Endothelial cell of umbilical vein (primary cell): ENCODE measurements at regions not wholly inside any gene's neighbourhood (a gene's known extent, or its start where the extent isn't known, plus 50 kb on each side); places are given as distances from the start of the nearest gene placed in this dataset.

Experiments
- EZH2 ChIP-seq: IDR thresholded peaks from 2 replicates; pipeline ENCODE4 v1.6.1; 2012; ENCODE audit warnings: borderline replicate concordance, low read depth, mild to moderate bottlenecking, moderate library complexity, low read length, inconsistent platforms; ENCODE audit not compliant: severe bottlenecking
- FOS ChIP-seq: IDR thresholded peaks from 2 replicates; pipeline ENCODE4 v1.6.1; 2011; ENCODE audit warnings: mild to moderate bottlenecking, low read length, moderate library complexity, borderline replicate concordance; ENCODE audit not compliant: insufficient read depth
- GATA2 ChIP-seq: IDR thresholded peaks from 2 replicates; pipeline ENCODE4 v1.7.0; 2011; ENCODE audit warnings: low read depth, mild to moderate bottlenecking, moderate library complexity, mixed read lengths, low read length; ENCODE audit not compliant: insufficient read length, insufficient read depth
- JUN ChIP-seq: IDR thresholded peaks from 2 replicates; pipeline ENCODE4 v1.6.1; 2011; ENCODE audit warnings: borderline replicate concordance, low read depth; ENCODE audit not compliant: insufficient read length, insufficient read depth
- MYC ChIP-seq: IDR thresholded peaks from one replicate; pipeline ENCODE4 v1.6.1; 2011; ENCODE audit warnings: mild to moderate bottlenecking, low read depth, low read length
- POLR2A ChIP-seq: IDR thresholded peaks from 2 replicates; pipeline ENCODE4 v1.6.1; 2012; ENCODE audit warnings: low read depth, mild to moderate bottlenecking, control low read depth, low read length
- POLR2AphosphoS5 ChIP-seq: IDR thresholded peaks from 2 replicates; pipeline ENCODE4 v1.6.1; 2012; ENCODE audit warnings: low read depth, mild to moderate bottlenecking, control low read depth, low read length, moderate library complexity; ENCODE audit not compliant: insufficient read depth
- TF ChIP-seq, protein P1 (sequence below), 2 donors: IDR thresholded peaks; 1 replicate in 1 of 2; 2 replicates in 1 of 2; pipeline ENCODE4 v1.5.1; 2011; ENCODE audit warnings: low read length in 2 of 2, mild to moderate bottlenecking in 2 of 2, moderate library complexity in 2 of 2, control low read depth in 1 of 2, inconsistent platforms in 1 of 2, low read depth in 1 of 2; ENCODE audit not compliant: insufficient read depth in 1 of 2; ENCODE audit errors: extremely low read depth in 1 of 2
- TF ChIP-seq, protein P2 (sequence below): IDR thresholded peaks from 2 replicates; pipeline ENCODE4 v1.6.1; 2011; ENCODE audit not compliant: insufficient read depth, insufficient read length

DNA sequence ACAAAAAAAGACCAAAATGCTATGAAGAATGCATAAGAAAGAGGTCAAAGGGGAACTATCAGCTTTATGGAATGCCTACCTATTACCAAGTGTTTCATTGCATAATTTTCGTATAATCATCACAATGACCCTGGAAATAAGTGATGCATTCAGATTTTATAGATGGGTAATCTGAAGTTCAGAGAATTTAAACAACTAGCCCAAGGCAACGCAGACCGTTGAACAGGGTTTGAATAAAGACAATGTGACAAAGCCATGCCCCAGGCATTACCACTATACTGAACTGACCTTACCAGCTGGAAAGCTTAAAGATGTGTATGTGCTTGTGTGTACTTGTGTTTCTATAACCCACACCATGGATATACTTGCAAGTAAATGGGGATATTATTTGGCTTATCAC, 827.6 kb upstream of the ADGRL2 start:
- TF ChIP-seq, protein P1, sequence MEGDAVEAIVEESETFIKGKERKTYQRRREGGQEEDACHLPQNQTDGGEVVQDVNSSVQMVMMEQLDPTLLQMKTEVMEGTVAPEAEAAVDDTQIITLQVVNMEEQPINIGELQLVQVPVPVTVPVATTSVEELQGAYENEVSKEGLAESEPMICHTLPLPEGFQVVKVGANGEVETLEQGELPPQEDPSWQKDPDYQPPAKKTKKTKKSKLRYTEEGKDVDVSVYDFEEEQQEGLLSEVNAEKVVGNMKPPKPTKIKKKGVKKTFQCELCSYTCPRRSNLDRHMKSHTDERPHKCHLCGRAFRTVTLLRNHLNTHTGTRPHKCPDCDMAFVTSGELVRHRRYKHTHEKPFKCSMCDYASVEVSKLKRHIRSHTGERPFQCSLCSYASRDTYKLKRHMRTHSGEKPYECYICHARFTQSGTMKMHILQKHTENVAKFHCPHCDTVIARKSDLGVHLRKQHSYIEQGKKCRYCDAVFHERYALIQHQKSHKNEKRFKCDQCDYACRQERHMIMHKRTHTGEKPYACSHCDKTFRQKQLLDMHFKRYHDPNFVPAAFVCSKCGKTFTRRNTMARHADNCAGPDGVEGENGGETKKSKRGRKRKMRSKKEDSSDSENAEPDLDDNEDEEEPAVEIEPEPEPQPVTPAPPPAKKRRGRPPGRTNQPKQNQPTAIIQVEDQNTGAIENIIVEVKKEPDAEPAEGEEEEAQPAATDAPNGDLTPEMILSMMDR (IDR thresholded peaks at IDR 0.05; ENCODE audit: extremely low read depth in 1 of 2, insufficient read depth in 1 of 2, low read depth in 1 of 2, low read length in 2 of 2), result no peak
- TF ChIP-seq POLR2A, result no peak
- TF ChIP-seq EZH2, result no peak
- TF ChIP-seq, protein P2, sequence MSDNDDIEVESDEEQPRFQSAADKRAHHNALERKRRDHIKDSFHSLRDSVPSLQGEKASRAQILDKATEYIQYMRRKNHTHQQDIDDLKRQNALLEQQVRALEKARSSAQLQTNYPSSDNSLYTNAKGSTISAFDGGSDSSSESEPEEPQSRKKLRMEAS, result no peak
- TF ChIP-seq JUN, result no peak
- no peak for TF ChIP-seq POLR2AphosphoS5
- TF ChIP-seq FOS, result no peak
- TF ChIP-seq GATA2, result no peak
- TF ChIP-seq MYC, result no peak
